ENCODE measurements at regions not wholly inside any gene's neighbourhood (a gene's known extent, or its start where the extent isn't known, plus 50 kb on each side); places are given as distances from the start of the nearest gene placed in this dataset.

DNA sequence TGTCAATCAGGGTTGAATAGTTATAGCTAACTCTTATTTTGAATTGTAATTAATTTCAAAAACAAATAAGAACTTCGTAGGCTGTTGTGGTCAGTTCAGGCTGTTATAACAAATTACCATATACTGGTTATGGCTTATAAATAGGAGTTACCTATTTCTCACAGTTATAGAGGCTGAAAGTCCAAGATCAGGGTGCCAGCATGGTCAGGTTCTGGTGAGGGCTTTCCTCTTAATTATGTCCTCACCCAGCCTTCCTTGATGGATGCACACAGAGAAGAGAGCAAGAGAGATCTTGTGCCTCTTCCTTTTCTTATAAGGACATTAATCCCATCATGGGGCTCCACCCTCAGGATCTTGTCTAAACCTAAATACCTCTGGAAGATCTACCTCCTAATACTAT, 265.9 kb upstream of the SUCLG2 start:
- no TSS peak for BruUV-seq (replicated peaks)
- POLR2A ChIA-PET, result no interaction called here

DNA sequence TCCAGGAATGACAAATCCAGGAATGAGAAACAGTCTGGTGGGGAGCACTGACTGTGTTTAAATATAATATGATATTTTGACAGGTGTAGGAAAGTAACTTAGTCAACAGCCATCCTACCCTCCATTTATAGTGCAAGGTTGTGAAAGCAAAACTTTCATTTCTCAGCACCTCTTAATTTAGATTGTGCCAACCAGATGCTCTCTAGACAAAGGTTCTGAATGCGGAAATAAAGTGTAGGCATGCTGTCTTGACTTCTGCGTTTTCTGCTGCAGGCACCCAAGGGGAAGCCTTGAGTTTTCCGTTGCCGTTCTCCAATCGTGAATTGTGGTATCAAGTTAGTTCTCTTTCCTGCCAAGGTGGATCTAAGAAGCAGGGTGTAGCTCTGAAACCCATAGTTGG, 261.9 kb upstream of the SUCLG2 start:
- H3K4me3 Mint-ChIP-seq (ENCODE audit: unreplicated experiment), result no peak overlapping the region
- CTCF ChIA-PET, result no interaction called here
- Histone ChIP-seq H3K36me3 (ENCODE audit: control insufficient read depth, insufficient read depth, low read length) (no peaks in the 10 kb centered on the region), H3K27me3 (replicated peaks; ENCODE audit: control insufficient read depth, insufficient read depth, low read length) (no peaks in the 10 kb centered on the region), H3K4me3 (ENCODE audit: low read depth, low read length) (no peak overlapping the region), H3K9me3 (no peaks in the 10 kb centered on the region), H3K4me1 (no peaks in the 10 kb centered on the region)
- POLR2A ChIA-PET, result no interaction called here
- no TSS peak for BruUV-seq (replicated peaks)
- H3K27me3 Mint-ChIP-seq (ENCODE audit: insufficient read depth, unreplicated experiment), result no peaks in the 10 kb centered on the region
- intact Hi-C loops (cut with micrococcal nuclease; ENCODE audit: unreplicated experiment), result no loop called here
- H3K27ac Mint-ChIP-seq (ENCODE audit: unreplicated experiment), result no peak overlapping the region
- no peaks in the 10 kb centered on the region for H3K9me3 Mint-ChIP-seq (ENCODE audit: unreplicated experiment)
- H3K4me1 Mint-ChIP-seq (ENCODE audit: low read depth, unreplicated experiment), result no peaks in the 10 kb centered on the region
- no peak for DNase-seq
- no peaks in the 10 kb centered on the region for H3K36me3 Mint-ChIP-seq (ENCODE audit: insufficient read depth, unreplicated experiment)
- TF ChIP-seq, protein P1, sequence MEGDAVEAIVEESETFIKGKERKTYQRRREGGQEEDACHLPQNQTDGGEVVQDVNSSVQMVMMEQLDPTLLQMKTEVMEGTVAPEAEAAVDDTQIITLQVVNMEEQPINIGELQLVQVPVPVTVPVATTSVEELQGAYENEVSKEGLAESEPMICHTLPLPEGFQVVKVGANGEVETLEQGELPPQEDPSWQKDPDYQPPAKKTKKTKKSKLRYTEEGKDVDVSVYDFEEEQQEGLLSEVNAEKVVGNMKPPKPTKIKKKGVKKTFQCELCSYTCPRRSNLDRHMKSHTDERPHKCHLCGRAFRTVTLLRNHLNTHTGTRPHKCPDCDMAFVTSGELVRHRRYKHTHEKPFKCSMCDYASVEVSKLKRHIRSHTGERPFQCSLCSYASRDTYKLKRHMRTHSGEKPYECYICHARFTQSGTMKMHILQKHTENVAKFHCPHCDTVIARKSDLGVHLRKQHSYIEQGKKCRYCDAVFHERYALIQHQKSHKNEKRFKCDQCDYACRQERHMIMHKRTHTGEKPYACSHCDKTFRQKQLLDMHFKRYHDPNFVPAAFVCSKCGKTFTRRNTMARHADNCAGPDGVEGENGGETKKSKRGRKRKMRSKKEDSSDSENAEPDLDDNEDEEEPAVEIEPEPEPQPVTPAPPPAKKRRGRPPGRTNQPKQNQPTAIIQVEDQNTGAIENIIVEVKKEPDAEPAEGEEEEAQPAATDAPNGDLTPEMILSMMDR (IDR thresholded peaks at IDR 0.05; ENCODE audit: insufficient read depth in 1 of 2, low read depth in 1 of 2, low read length in 1 of 2, severe bottlenecking in 1 of 2, unreplicated experiment in 1 of 2), result no peak

More for the DNA sequence above, 265.9 kb upstream of the SUCLG2 start:
- intact Hi-C loops (cut with micrococcal nuclease; ENCODE audit: unreplicated experiment), result no loop called here
- no peaks in the 10 kb centered on the region for H3K4me1 Mint-ChIP-seq (ENCODE audit: low read depth, unreplicated experiment)
- TF ChIP-seq, protein P1 (IDR thresholded peaks at IDR 0.05; ENCODE audit: insufficient read depth in 1 of 2, low read depth in 1 of 2, low read length in 1 of 2, severe bottlenecking in 1 of 2, unreplicated experiment in 1 of 2), result no peak
- no peaks in the 10 kb centered on the region for H3K27me3 Mint-ChIP-seq (ENCODE audit: insufficient read depth, unreplicated experiment)
- no peaks in the 10 kb centered on the region for H3K9me3 Mint-ChIP-seq (ENCODE audit: unreplicated experiment)
- Histone ChIP-seq H3K4me1 (no peaks in the 10 kb centered on the region), H3K27me3 (replicated peaks; ENCODE audit: control insufficient read depth, insufficient read depth, low read length) (no peaks in the 10 kb centered on the region), H3K9me3 (no peaks in the 10 kb centered on the region), H3K36me3 (ENCODE audit: control insufficient read depth, insufficient read depth, low read length) (no peaks in the 10 kb centered on the region), H3K4me3 (ENCODE audit: low read depth, low read length) (no peak overlapping the region)
- CTCF ChIA-PET, result no interaction called here
- H3K36me3 Mint-ChIP-seq (ENCODE audit: insufficient read depth, unreplicated experiment), result no peaks in the 10 kb centered on the region
- no peak overlapping the region for H3K27ac Mint-ChIP-seq (ENCODE audit: unreplicated experiment)
- no peak for DNase-seq
- H3K4me3 Mint-ChIP-seq (ENCODE audit: unreplicated experiment), result no peak overlapping the region

DNA sequence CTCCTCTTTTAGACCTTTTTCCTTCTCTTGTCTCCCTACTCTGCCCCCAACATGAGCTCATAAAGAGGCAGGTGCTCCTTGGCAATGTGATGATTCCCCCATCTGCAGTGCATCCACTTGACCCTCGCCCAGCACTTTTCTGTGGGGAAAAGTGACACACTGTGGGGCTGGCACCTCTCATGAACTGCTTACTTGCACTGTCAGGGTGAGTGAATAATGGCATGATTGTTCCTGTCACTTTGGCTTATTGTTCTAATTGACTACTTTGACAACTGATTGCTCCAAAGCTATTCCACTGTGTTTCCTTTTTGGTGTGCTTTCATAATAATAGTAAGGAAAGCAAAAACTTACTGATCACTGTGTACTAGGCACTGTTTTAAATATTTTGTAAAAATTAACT, 253.3 kb upstream of the SUCLG2 start:
- Histone ChIP-seq H3K4me1 (no peaks in the 10 kb centered on the region), H3K36me3 (ENCODE audit: control insufficient read depth, insufficient read depth, low read length) (no peaks in the 10 kb centered on the region), H3K4me3 (ENCODE audit: low read depth, low read length) (no peak overlapping the region), H3K27me3 (replicated peaks; ENCODE audit: control insufficient read depth, insufficient read depth, low read length) (no peaks in the 10 kb centered on the region), H3K9me3 (no peaks in the 10 kb centered on the region)
- no peak for DNase-seq
- Mint-ChIP-seq H3K4me3 (ENCODE audit: unreplicated experiment) (no peak overlapping the region), H3K27ac (ENCODE audit: unreplicated experiment) (no peak overlapping the region), H3K27me3 (ENCODE audit: insufficient read depth, unreplicated experiment) (no peaks in the 10 kb centered on the region), H3K4me1 (ENCODE audit: low read depth, unreplicated experiment) (no peaks in the 10 kb centered on the region), H3K9me3 (ENCODE audit: unreplicated experiment) (no peaks in the 10 kb centered on the region), H3K36me3 (ENCODE audit: insufficient read depth, unreplicated experiment) (no peaks in the 10 kb centered on the region)
- CTCF ChIA-PET, result no interaction called here
- POLR2A ChIA-PET, result no interaction called here
- BruUV-seq (replicated peaks), result no TSS peak
- intact Hi-C loops (cut with micrococcal nuclease; ENCODE audit: unreplicated experiment), result no loop called here
- TF ChIP-seq, protein P1 (IDR thresholded peaks at IDR 0.05; ENCODE audit: insufficient read depth in 1 of 2, low read depth in 1 of 2, low read length in 1 of 2, severe bottlenecking in 1 of 2, unreplicated experiment in 1 of 2), result no peak
